K562 (cell line): ENCODE measurements at regions not wholly inside any gene's neighbourhood (a gene's known extent, or its start where the extent isn't known, plus 50 kb on each side); places are given as distances from the start of the nearest gene placed in this dataset.
"Not testable (repeated sequence)": the region's sequence is repeated elsewhere in the genome, so short reads cannot be mapped to it uniquely, and the experiment has no call there.

Source experiments
- ATAC-seq: fragments of 200-7000 bp; cut with Tn5 transposase; 3 replicates; pipeline ENCODE4 v1.9.1; 2020; ENCODE audit warnings: moderate library complexity
- BruUV-seq: library from RNA; stranded (reverse); fragments of 400-500 nt; replicated peaks from 2 replicates; lab custom pipeline; 2021; lab: Mats Ljungman, UMichigan
- CTCF ChIA-PET: fragments of 300-600 bp; formaldehyde crosslinking; extraction: SDS; loops from one replicate; lab custom pipeline; 2021; ENCODE audit warnings: low intra/inter-chr PET ratio; lab: Yijun Ruan, JAX
- POLR2A ChIA-PET: fragments of 300-600, 350-650 bp; sonication (Branson Sonifier 250); formaldehyde crosslinking; extraction: SDS; loops from one replicate; lab custom pipeline; 2021; ENCODE audit warnings: antibody characterized with exemption, inconsistent platforms; lab: Yijun Ruan, JAX
- DNase-seq, 4 experiments: peaks; one replicate each; pipeline versions ENCODE4 v3.0.0 to v3.0.0-alpha.2; 2011 to 2018; ENCODE audit warnings: low spot score in 3 of 4, mixed read lengths in 3 of 4; ENCODE audit errors: extremely low read depth in 1 of 4
- FAIRE-seq: peaks from 2 replicates; lab custom pipeline; 2011; peaks lifted over from hg19 to GRCh38; lab: Jason Lieb, UNC
- H2AFZ ChIP-seq: 2 replicates; pipeline ENCODE4 v1.6.0; 2011; ENCODE audit warnings: low read depth, low read length, control low read depth, inconsistent platforms
- H3K27ac ChIP-seq: fragments of 200-600 bp; 3 replicates; pipeline ENCODE4 v1.8.0; 2011; ENCODE audit warnings: low read depth, mild to moderate bottlenecking, control low read depth, inconsistent platforms, low read length, moderate library complexity, mixed read lengths; ENCODE audit errors: extremely low read depth
- H3K27me3 ChIP-seq, 2 experiments: fragments of 300-600 bp in 1 of 2; 2 replicates in 1 of 2; 3 replicates in 1 of 2; pipeline versions ENCODE4 v1.6.0 to v1.8.0; 2011; ENCODE audit warnings: inconsistent platforms in 2 of 2, low read length in 2 of 2, mild to moderate bottlenecking in 1 of 2, mixed read lengths in 1 of 2, moderate library complexity in 1 of 2; ENCODE audit not compliant: control insufficient read depth in 2 of 2, insufficient read depth in 2 of 2
- H3K36me3 ChIP-seq: fragments of 300-600 bp; 3 replicates; pipeline ENCODE4 v1.8.0; 2011; ENCODE audit warnings: mild to moderate bottlenecking, low read length, inconsistent platforms; ENCODE audit not compliant: control insufficient read depth, insufficient read depth
- H3K4me1 ChIP-seq, 2 experiments: fragments of 200-600 bp in 1 of 2; replicated peaks in 1 of 2; 2 replicates in 1 of 2; 3 replicates in 1 of 2; pipeline versions ENCODE4 v1.5.1 to v1.8.0; 2011; ENCODE audit warnings: inconsistent platforms in 2 of 2, low read length in 2 of 2, mild to moderate bottlenecking in 1 of 2, mixed read lengths in 1 of 2, moderate library complexity in 1 of 2; ENCODE audit not compliant: control insufficient read depth in 2 of 2, insufficient read depth in 2 of 2
- H3K4me2 ChIP-seq: 2 replicates; pipeline ENCODE4 v1.6.1; 2011; ENCODE audit warnings: low read length, control low read depth, inconsistent platforms, mixed read lengths; ENCODE audit not compliant: insufficient read depth
- H3K4me3 ChIP-seq: fragments of 200-600 bp; sonication (generic), shearing (Covaris generic); 2 replicates; pipeline ENCODE4 v1.5.1; 2016; ENCODE audit warnings: control low read depth, inconsistent platforms
- H3K79me2 ChIP-seq: fragments of 200-600 bp; 3 replicates; pipeline ENCODE4 v1.8.0; 2011; ENCODE audit warnings: low read length, inconsistent platforms; ENCODE audit not compliant: control insufficient read depth, insufficient read depth
- H3K9ac ChIP-seq, 2 experiments: 2 replicates each; pipeline versions ENCODE4 v1.6.0 to v1.6.1; 2011; ENCODE audit warnings: low read depth in 2 of 2, low read length in 2 of 2, control low read depth in 1 of 2, inconsistent platforms in 1 of 2, mild to moderate bottlenecking in 1 of 2, mixed read lengths in 1 of 2; ENCODE audit not compliant: insufficient read depth in 1 of 2
- H3K9me1 ChIP-seq: one replicate; pipeline ENCODE4 v1.6.0; 2011; ENCODE audit warnings: inconsistent platforms, mild to moderate bottlenecking, low read length, moderate library complexity; ENCODE audit not compliant: control insufficient read depth, insufficient read depth
- H3K9me3 ChIP-seq: replicated peaks from 2 replicates; pipeline ENCODE4 v1.5.1; 2011; ENCODE audit warnings: low read depth, low read length, inconsistent platforms; ENCODE audit not compliant: control insufficient read depth, insufficient read depth
- H4K20me1 ChIP-seq: replicated peaks from 2 replicates; pipeline ENCODE4 v1.6.1; 2011; ENCODE audit warnings: low read length, inconsistent platforms, mixed read lengths; ENCODE audit not compliant: control insufficient read depth, insufficient read depth
- ESRRB ChIP-seq: fragments of 250-450 bp; sonication (Bioruptor Pico); IDR thresholded peaks from 2 replicates; pipeline ENCODE4 v1.5.0; 2020; ENCODE audit warnings: mild to moderate bottlenecking, moderate library complexity, borderline replicate concordance
- ETV1 ChIP-seq: fragments of 450-650 bp; conservative IDR thresholded peaks from 2 replicates; pipeline ENCODE4 v1.6.1; 2016; ENCODE audit warnings: missing genetic modification characterization, control low read depth, low read depth, missing compliant biosample characterization
- FOXA1 ChIP-seq: fragments of 450-650 bp; IDR thresholded peaks from 2 replicates; pipeline ENCODE4 v1.6.1; 2016; ENCODE audit warnings: mild to moderate bottlenecking, borderline replicate concordance
- GABPA ChIP-seq: fragments of 200-800 bp; sonication (Bioruptor generic); conservative IDR thresholded peaks from 2 replicates; pipeline ENCODE4 v1.6.1; 2016; ENCODE audit warnings: low read depth, missing genetic modification characterization, missing compliant biosample characterization
- MXI1 ChIP-seq: IDR thresholded peaks from 2 replicates; pipeline ENCODE4 v1.6.1; 2011; ENCODE audit warnings: low read depth, mild to moderate bottlenecking, improper control_type of control experiment, low read length
- NR1H2 ChIP-seq: sonication (generic); formaldehyde crosslinking; IDR thresholded peaks from 2 replicates; pipeline ENCODE4 v1.4.0; 2020; ENCODE audit warnings: mild to moderate bottlenecking, missing genetic modification reagents
- POLR2H ChIP-seq: IDR thresholded peaks from 2 replicates; pipeline ENCODE4 v1.6.1; 2016; ENCODE audit warnings: missing genetic modification characterization, low read depth, mild to moderate bottlenecking, control low read depth, missing compliant biosample characterization, moderate library complexity
- RFX5 ChIP-seq: IDR thresholded peaks from 2 replicates; pipeline ENCODE4 v1.6.1; 2011; ENCODE audit warnings: low read depth, mild to moderate bottlenecking, improper control_type of control experiment, low read length
- SRF ChIP-seq, 2 experiments: fragments of 250-450, 450-650 bp in 1 of 2; sonication (Bioruptor Pico) in 1 of 2; sonication (generic) in 1 of 2; formaldehyde crosslinking; IDR thresholded peaks; 2 replicates each; pipeline versions ENCODE4 v1.5.0 to v1.5.1; 2020 to 2022; ENCODE audit warnings: mild to moderate bottlenecking in 1 of 2, missing genetic modification reagents in 1 of 2
- ZNF146 ChIP-seq: IDR thresholded peaks from one replicate; pipeline ENCODE4 v1.6.1; 2018; ENCODE audit warnings: missing compliant biosample characterization; ENCODE audit not compliant: unreplicated experiment
- WGBS: fragments of 100-300 bp; shearing (Covaris generic); methylation state at CpG from one replicate; pipeline ENCODE4 v1.1.6; 2016; ENCODE audit warnings: low coverage, mixed read lengths; ENCODE audit not compliant: insufficient coverage; ENCODE audit errors: missing lambda C conversion rate; 5-methylcytosine and 5-hydroxymethylcytosine counted together
- in situ Hi-C: fragments of 300-500 bp; cut with MboI; formaldehyde crosslinking; loops from 4 replicates; pipeline ENCODE4 v1.15.0; 2018; ENCODE audit warnings: inconsistent platforms, mixed read lengths
- intact Hi-C: fragments of 100-400 bp; cut with micrococcal nuclease; formaldehyde crosslinking; loops from 2 replicates; pipeline ENCODE4 v1.14.2; 2022
- TF ChIP-seq, protein P1 (sequence below): fragments of 450-650 bp; IDR thresholded peaks from 2 replicates; pipeline ENCODE4 v1.6.1; 2016; ENCODE audit warnings: low read depth, mild to moderate bottlenecking, moderate library complexity

DNA sequence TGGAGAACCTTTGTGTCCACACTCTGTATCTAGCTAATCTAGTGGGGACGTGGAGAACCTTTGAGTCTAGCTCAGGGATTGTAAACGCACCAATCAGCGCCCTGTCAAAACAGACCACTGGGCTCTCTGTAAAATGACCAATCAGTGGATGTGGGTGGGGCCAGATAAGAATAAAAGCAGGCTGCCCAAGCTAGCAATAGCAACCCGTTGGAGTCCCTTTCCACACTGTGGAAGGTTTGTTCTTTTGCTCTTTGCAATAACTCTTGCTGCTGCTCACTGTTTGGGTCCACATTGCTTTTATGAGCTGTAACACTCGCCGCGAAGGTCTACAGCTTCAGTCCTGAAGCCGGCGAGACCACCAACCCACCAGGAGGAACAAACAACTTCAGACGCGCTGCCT lies 187.7 kb upstream of the NLRP1 start:
- ATAC-seq, H2AFZ ChIP-seq, BruUV-seq: not testable (repeated sequence)

DNA sequence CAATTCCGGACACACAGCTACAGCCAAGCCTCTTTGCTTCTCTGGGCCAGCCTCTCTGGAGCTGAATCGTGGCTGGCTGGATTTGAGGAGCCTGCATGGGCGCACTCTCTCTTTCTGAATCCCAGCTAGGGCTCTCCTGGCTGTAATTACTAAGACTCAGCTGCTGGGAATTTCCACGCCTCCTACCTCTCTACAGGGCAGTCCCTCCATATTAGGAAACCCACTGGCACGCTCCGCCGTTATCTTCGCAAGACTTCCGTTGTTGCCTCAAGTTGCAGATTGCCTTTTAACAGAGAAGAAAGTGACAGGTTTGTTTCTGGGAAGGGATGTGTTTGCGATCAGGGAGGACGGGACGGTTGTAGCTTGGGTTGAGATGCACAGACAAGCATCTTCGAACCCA lies 188.4 kb upstream of the NLRP1 start:
- FAIRE-seq (no peak), DNase-seq (peak in 1 of 4 experiments; percentile 1), ATAC-seq (no peak)
- no peaks in the 10 kb centered on the region for H3K4me1 ChIP-seq
- no TSS peak for BruUV-seq
- peaks cover 0 to 8% of the 10 kb centered on the region in 2 experiments; a peak in 2 of 5 replicates for H3K27me3 ChIP-seq
- no peaks in the 10 kb centered on the region for H4K20me1 ChIP-seq
- H2AFZ ChIP-seq, result no peak overlapping the region
- no peak overlapping the region for H3K9ac ChIP-seq
- no peaks in the 10 kb centered on the region for H3K36me3 ChIP-seq
- no peak overlapping the region for H3K4me2 ChIP-seq
- intact Hi-C loops, result no loop called here
- H3K9me1 ChIP-seq, result no peaks in the 10 kb centered on the region
- no peaks in the 10 kb centered on the region for H3K9me3 ChIP-seq
- H3K4me3 ChIP-seq, result no peak overlapping the region
- H3K79me2 ChIP-seq, result no peaks in the 10 kb centered on the region
- in situ Hi-C loops, result no loop called here
- WGBS, result 0% methylated on average over 8 of the region's 13 CpGs
- no peak overlapping the region for H3K27ac ChIP-seq
- ChIA-PET POLR2A (no interaction called here), CTCF (no interaction called here)
- peak in 1 of 2 experiments; percentile 68; a peak in 1 of 4 replicates for TF ChIP-seq SRF (CRISPR knock-in tag; IDR thresholded peaks at IDR 0.05)
- TF ChIP-seq ZNF146 (CRISPR knock-in tag), result no peak
- TF ChIP-seq, protein P1, sequence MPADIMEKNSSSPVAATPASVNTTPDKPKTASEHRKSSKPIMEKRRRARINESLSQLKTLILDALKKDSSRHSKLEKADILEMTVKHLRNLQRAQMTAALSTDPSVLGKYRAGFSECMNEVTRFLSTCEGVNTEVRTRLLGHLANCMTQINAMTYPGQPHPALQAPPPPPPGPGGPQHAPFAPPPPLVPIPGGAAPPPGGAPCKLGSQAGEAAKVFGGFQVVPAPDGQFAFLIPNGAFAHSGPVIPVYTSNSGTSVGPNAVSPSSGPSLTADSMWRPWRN, result peak; percentile 62; the same call in 1 of the 2 replicates
- TF ChIP-seq RFX5, result no peak
- no peak for TF ChIP-seq MXI1
- TF ChIP-seq ETV1, result peak; percentile 77
- TF ChIP-seq FOXA1, result no peak
- TF ChIP-seq ESRRB (CRISPR knock-in tag), result no peak
- no peak for TF ChIP-seq NR1H2 (CRISPR knock-in tag)
- TF ChIP-seq GABPA (tag), result peak; percentile 47

More for the DNA sequence above, 187.7 kb upstream of the NLRP1 start:
- H3K9me1 ChIP-seq, POLR2A ChIA-PET, CTCF ChIA-PET, in situ Hi-C loops, H3K4me3 ChIP-seq, H4K20me1 ChIP-seq, H3K4me2 ChIP-seq, H3K9ac ChIP-seq, intact Hi-C loops, H3K9me3 ChIP-seq, H3K36me3 ChIP-seq, H3K4me1 ChIP-seq, DNase-seq, FAIRE-seq, H3K27me3 ChIP-seq, H3K27ac ChIP-seq, H3K79me2 ChIP-seq: not testable (repeated sequence)
- 3% methylated on average over 11 of the region's 11 CpGs for WGBS
- peak; percentile 35; the same call in 1 of the 2 replicates for TF ChIP-seq POLR2H (tag)
